DND-41 (cell line): ENCODE measurements at regions not wholly inside any gene's neighbourhood (a gene's known extent, or its start where the extent isn't known, plus 50 kb on each side); places are given as distances from the start of the nearest gene placed in this dataset.

Experiments used
- ATAC-seq: fragments of 200-7000 bp; cut with Tn5 transposase; 3 replicates; pipeline ENCODE4 v1.9.1; 2021; ENCODE audit warnings: low read depth; ENCODE audit not compliant: insufficient read depth
- DNase-seq: peaks from one replicate; pipeline ENCODE4 v3.0.0-alpha.2; 2020
- H2AFZ ChIP-seq: 2 replicates; pipeline ENCODE4 v1.6.0; 2012; ENCODE audit warnings: low read depth, low read length
- H3K27ac ChIP-seq: 2 replicates; pipeline ENCODE4 v1.5.1; 2012; ENCODE audit warnings: low read length, inconsistent platforms
- H3K27me3 ChIP-seq: fragments of 200-600 bp; sonication (generic); 2 replicates; pipeline ENCODE4 v1.6.0; 2012; ENCODE audit warnings: low read length, mild to moderate bottlenecking, inconsistent platforms; ENCODE audit not compliant: insufficient read depth, poor library complexity
- H3K36me3 ChIP-seq: 2 replicates; pipeline ENCODE4 v1.5.1; 2012; ENCODE audit warnings: low read length, inconsistent platforms; ENCODE audit not compliant: insufficient read depth
- H3K4me1 ChIP-seq: 2 replicates; pipeline ENCODE4 v1.5.1; 2012; ENCODE audit warnings: mild to moderate bottlenecking, low read length; ENCODE audit not compliant: insufficient read depth
- H3K4me2 ChIP-seq: 2 replicates; pipeline ENCODE4 v1.6.0; 2012; ENCODE audit warnings: mild to moderate bottlenecking, moderate library complexity, low read length, inconsistent platforms; ENCODE audit not compliant: insufficient read depth
- H3K4me3 ChIP-seq, 2 experiments: fragments of 200-600 bp in 1 of 2; shearing (Covaris generic) in 1 of 2; 2 replicates each; pipeline ENCODE4 v1.5.1; 2012 to 2016; ENCODE audit warnings: inconsistent platforms in 2 of 2, low read length in 2 of 2, mild to moderate bottlenecking in 2 of 2, low read depth in 1 of 2, moderate library complexity in 1 of 2
- H3K79me2 ChIP-seq: 2 replicates; pipeline ENCODE4 v1.6.0; 2012; ENCODE audit warnings: low read length, inconsistent platforms; ENCODE audit not compliant: insufficient read depth
- H3K9ac ChIP-seq: 2 replicates; pipeline ENCODE4 v1.6.0; 2012; ENCODE audit warnings: low read depth, mild to moderate bottlenecking, inconsistent platforms, low read length, moderate library complexity
- H3K9me3 ChIP-seq: 2 replicates; pipeline ENCODE4 v1.5.1; 2012; ENCODE audit warnings: low read length, moderate library complexity, mild to moderate bottlenecking, inconsistent platforms; ENCODE audit not compliant: insufficient read depth, severe bottlenecking
- H4K20me1 ChIP-seq: 2 replicates; pipeline ENCODE4 v1.6.0; 2012; ENCODE audit warnings: low read length; ENCODE audit not compliant: insufficient read depth
- EZH2 ChIP-seq: IDR thresholded peaks from 3 replicates; pipeline ENCODE4 v1.6.1; 2012; ENCODE audit warnings: borderline replicate concordance, low read depth, mild to moderate bottlenecking, moderate library complexity, low read length, inconsistent platforms; ENCODE audit not compliant: severe bottlenecking
- TF ChIP-seq, protein P1 (sequence below): IDR thresholded peaks from 2 replicates; pipeline ENCODE4 v1.5.1; 2012; ENCODE audit warnings: borderline replicate concordance, low read length, moderate library complexity, mild to moderate bottlenecking; ENCODE audit not compliant: poor library complexity, severe bottlenecking; ENCODE audit errors: extremely low read depth

DNA sequence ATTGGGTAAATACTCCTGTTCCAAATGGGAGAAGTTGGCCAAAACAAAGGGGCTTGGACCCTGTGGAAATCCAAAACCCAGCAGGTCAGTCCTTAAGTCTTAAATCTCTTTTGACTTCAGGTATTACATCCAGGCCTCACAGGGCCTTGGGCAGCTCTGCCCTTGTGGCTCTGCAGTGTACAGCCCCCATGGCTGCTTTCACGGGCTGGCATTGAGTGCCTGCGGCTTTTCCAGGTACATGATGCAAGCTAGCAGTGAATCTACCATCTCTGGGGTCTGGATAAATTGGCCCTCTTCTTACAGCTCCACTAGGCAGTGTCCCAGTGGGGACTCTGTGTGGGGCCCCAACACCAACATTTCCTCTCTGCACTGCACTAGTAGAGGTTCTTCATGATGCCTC is 308.5 kb upstream of the ARRDC3 start:
- Histone ChIP-seq H3K4me3 (no peak overlapping the region), H3K4me2 (no peak overlapping the region), H3K27ac (no peak overlapping the region), H3K4me1 (no peaks in the 10 kb centered on the region), H3K36me3 (no peaks in the 10 kb centered on the region), H4K20me1 (no peaks in the 10 kb centered on the region), H3K27me3 (no peaks in the 10 kb centered on the region), H3K9me3 (no peaks in the 10 kb centered on the region), H3K79me2 (no peaks in the 10 kb centered on the region), H2AFZ (no peak overlapping the region), H3K9ac (no peak overlapping the region)
- no peak for ATAC-seq
- TF ChIP-seq EZH2: no peak
- TF ChIP-seq, protein P1, sequence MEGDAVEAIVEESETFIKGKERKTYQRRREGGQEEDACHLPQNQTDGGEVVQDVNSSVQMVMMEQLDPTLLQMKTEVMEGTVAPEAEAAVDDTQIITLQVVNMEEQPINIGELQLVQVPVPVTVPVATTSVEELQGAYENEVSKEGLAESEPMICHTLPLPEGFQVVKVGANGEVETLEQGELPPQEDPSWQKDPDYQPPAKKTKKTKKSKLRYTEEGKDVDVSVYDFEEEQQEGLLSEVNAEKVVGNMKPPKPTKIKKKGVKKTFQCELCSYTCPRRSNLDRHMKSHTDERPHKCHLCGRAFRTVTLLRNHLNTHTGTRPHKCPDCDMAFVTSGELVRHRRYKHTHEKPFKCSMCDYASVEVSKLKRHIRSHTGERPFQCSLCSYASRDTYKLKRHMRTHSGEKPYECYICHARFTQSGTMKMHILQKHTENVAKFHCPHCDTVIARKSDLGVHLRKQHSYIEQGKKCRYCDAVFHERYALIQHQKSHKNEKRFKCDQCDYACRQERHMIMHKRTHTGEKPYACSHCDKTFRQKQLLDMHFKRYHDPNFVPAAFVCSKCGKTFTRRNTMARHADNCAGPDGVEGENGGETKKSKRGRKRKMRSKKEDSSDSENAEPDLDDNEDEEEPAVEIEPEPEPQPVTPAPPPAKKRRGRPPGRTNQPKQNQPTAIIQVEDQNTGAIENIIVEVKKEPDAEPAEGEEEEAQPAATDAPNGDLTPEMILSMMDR: no peak
- no peak for DNase-seq

- no peaks in the 10 kb centered on the region for H3K4me1 ChIP-seq
- no peak for DNase-seq
- no peak overlapping the region for H3K4me2 ChIP-seq
- H3K4me3 ChIP-seq: no peak overlapping the region
- H3K79me2 ChIP-seq: no peaks in the 10 kb centered on the region
- H3K27ac ChIP-seq: no peak overlapping the region
- ATAC-seq: no peak
- no peak for TF ChIP-seq EZH2
- TF ChIP-seq, protein P1: no peak
- no peak overlapping the region for H2AFZ ChIP-seq
- H4K20me1 ChIP-seq: no peaks in the 10 kb centered on the region
- H3K36me3 ChIP-seq: no peaks in the 10 kb centered on the region
- H3K9me3 ChIP-seq: no peaks in the 10 kb centered on the region
- no peak overlapping the region for H3K9ac ChIP-seq
- H3K27me3 ChIP-seq: no peaks in the 10 kb centered on the region
Measured at GRCh38 chr5:91690921-91691320, 307.8 kb upstream of the ARRDC3 start.

DNA sequence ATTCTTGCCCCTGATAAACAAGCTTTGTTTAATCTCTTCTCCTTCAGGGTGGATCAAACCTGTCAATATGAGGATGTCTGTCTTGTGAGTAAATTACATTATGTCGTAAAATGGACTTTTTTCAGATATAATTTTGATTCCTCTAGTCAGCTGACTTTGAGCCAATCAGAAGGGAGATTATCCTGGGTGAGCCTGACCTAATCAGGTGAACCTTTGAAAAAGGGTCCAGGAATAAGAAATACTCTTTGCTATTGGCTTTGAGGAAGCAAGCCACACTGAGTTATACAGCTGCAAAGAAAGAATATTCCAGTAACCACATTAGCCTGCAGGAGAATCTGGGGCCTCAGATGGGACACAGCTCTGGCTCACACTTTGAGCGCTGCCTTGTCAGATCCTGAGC is 304.3 kb upstream of the ARRDC3 start:
- Histone ChIP-seq H3K27me3 (no peaks in the 10 kb centered on the region), H4K20me1 (no peaks in the 10 kb centered on the region), H3K4me2 (no peak overlapping the region), H3K4me1 (no peaks in the 10 kb centered on the region), H3K9ac (no peak overlapping the region), H3K79me2 (no peaks in the 10 kb centered on the region), H3K27ac (no peak overlapping the region), H3K36me3 (no peaks in the 10 kb centered on the region), H2AFZ (no peak overlapping the region), H3K4me3 (no peak overlapping the region), H3K9me3 (no peaks in the 10 kb centered on the region)
- ATAC-seq (no peak), DNase-seq (no peak)
- TF ChIP-seq, protein P1: no peak
- no peak for TF ChIP-seq EZH2

DNA sequence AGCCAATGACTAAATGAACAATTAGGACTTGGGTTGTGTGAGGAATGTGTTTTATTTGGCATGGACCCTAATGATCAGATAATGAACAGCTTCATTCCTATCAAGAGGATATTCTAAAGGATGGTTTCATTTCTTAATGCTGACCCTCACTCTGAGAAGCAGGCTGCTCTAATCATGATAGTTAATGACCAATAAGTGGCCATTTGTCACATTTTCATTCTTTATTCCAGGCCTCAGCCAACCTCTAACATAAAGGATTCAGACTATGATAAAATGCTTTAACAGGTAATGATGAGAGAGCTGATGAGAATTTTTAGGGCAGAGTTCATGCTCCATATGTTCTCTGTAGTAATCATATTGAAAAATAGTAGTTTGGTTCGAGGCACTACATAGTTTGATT is 301.5 kb upstream of the ARRDC3 start:
- Histone ChIP-seq H3K27me3 (no peaks in the 10 kb centered on the region), H2AFZ (no peak overlapping the region), H4K20me1 (no peaks in the 10 kb centered on the region), H3K4me2 (no peak overlapping the region), H3K4me1 (no peaks in the 10 kb centered on the region), H3K9me3 (no peaks in the 10 kb centered on the region), H3K79me2 (no peaks in the 10 kb centered on the region), H3K36me3 (no peaks in the 10 kb centered on the region), H3K9ac (no peak overlapping the region), H3K4me3 (no peak overlapping the region), H3K27ac (no peak overlapping the region)
- DNase-seq (no peak), ATAC-seq (no peak)
- no peak for TF ChIP-seq EZH2
- TF ChIP-seq, protein P1: no peak
